ENCODE measurements at regions not wholly inside any gene's neighbourhood (a gene's known extent, or its start where the extent isn't known, plus 50 kb on each side); places are given as distances from the start of the nearest gene placed in this dataset.

DNA sequence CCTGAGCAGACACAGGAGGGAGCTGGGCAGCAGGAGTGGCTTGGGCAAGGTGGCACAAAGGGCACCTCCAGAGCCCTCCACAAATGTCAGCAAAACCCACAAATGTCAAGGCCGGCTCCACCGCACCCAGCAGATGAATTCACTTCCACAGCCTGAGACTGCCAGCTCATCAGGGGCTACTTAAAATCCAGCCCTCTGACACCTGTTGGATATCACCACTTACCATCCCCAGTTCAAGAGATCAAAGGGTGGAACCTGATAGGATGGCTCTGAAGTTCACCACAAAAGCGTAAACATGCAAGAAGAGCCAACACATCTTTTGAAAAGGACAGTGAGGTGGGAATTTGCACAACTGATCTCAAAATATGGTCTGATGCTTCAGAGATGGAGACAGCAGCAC is 168.6 kb upstream of the GRK3 start (continued):
- TF ChIP-seq, protein P1, sequence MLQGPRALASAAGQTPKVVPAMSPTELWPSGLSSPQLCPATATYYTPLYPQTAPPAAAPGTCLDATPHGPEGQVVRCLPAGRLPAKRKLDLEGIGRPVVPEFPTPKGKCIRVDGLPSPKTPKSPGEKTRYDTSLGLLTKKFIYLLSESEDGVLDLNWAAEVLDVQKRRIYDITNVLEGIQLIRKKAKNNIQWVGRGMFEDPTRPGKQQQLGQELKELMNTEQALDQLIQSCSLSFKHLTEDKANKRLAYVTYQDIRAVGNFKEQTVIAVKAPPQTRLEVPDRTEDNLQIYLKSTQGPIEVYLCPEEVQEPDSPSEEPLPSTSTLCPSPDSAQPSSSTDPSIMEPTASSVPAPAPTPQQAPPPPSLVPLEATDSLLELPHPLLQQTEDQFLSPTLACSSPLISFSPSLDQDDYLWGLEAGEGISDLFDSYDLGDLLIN (CRISPR knock-in tag; IDR thresholded peaks at IDR 0.05; ENCODE audit: borderline replicate concordance) = no peak
- TF ChIP-seq ZNF446 (CRISPR knock-in tag; IDR thresholded peaks at IDR 0.05) (no peak), EZH2 (conservative IDR thresholded peaks at IDR 0.05; ENCODE audit: low read depth, low read length) (no peak), ZNF792 (CRISPR knock-in tag; IDR thresholded peaks at IDR 0.05) (0 out of 2 replicates have a peak, but pooled peaks have one; percentile 30), ZSCAN29 (CRISPR knock-in tag; conservative IDR thresholded peaks at IDR 0.05) (no peak), NRL (CRISPR knock-in tag; IDR thresholded peaks at IDR 0.05; ENCODE audit: borderline replicate concordance) (no peak), HOXD1 (CRISPR knock-in tag; IDR thresholded peaks at IDR 0.05) (no peak), NCOR1 (IDR thresholded peaks at IDR 0.05; ENCODE audit: borderline replicate concordance, low read length) (0 out of 2 replicates have a peak, but pooled peaks have one; percentile 22), SIN3B (IDR thresholded peaks at IDR 0.05; ENCODE audit: low read length) (no peak), ZNF660 (CRISPR knock-in tag; IDR thresholded peaks at IDR 0.05; ENCODE audit: borderline replicate concordance, low read depth) (no peak), KAT8 (CRISPR knock-in tag; IDR thresholded peaks at IDR 0.05) (no peak), STAG1 (CRISPR knock-in tag; IDR thresholded peaks at IDR 0.05) (no peak), ZNF382 (CRISPR knock-in tag; IDR thresholded peaks at IDR 0.05; ENCODE audit: borderline replicate concordance) (no peak), ZNF337 (CRISPR knock-in tag; IDR thresholded peaks at IDR 0.05; ENCODE audit: borderline replicate concordance, low read depth) (no peak), NR3C1 (CRISPR knock-in tag; IDR thresholded peaks at IDR 0.05) (no peak), ZC3H13 (CRISPR knock-in tag; IDR thresholded peaks at IDR 0.05) (no peak), ZNF24 (IDR thresholded peaks at IDR 0.05) (no peak), DMAP1 (CRISPR knock-in tag; IDR thresholded peaks at IDR 0.05) (no peak), JUN (CRISPR knock-in tag; IDR thresholded peaks at IDR 0.05) (no peak), MEF2D (CRISPR knock-in tag; IDR thresholded peaks at IDR 0.05) (no peak)
- TF ChIP-seq, protein P2, sequence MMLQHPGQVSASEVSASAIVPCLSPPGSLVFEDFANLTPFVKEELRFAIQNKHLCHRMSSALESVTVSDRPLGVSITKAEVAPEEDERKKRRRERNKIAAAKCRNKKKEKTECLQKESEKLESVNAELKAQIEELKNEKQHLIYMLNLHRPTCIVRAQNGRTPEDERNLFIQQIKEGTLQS (CRISPR knock-in tag; IDR thresholded peaks at IDR 0.05) = no peak
- TF ChIP-seq, protein P3, sequence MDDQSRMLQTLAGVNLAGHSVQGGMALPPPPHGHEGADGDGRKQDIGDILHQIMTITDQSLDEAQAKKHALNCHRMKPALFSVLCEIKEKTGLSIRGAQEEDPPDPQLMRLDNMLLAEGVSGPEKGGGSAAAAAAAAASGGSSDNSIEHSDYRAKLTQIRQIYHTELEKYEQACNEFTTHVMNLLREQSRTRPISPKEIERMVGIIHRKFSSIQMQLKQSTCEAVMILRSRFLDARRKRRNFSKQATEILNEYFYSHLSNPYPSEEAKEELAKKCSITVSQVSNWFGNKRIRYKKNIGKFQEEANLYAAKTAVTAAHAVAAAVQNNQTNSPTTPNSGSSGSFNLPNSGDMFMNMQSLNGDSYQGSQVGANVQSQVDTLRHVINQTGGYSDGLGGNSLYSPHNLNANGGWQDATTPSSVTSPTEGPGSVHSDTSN (CRISPR knock-in tag; IDR thresholded peaks at IDR 0.05; ENCODE audit: borderline replicate concordance) = no peak

Measured in HepG2 (cell line).